ENCODE measurements at regions not wholly inside any gene's neighbourhood (a gene's known extent, or its start where the extent isn't known, plus 50 kb on each side); places are given as distances from the start of the nearest gene placed in this dataset.
"Not testable (repeated sequence)": the region's sequence is repeated elsewhere in the genome, so short reads cannot be mapped to it uniquely, and the experiment has no call there.

- TF ChIP-seq CTCF (conservative IDR thresholded peaks at IDR 0.05) = no peak
- H3K27ac ChIP-seq = no peak overlapping the region
Observed at GRCh38 chr12:72974954-72975555, 702.9 kb downstream of the TRHDE start.

GRCh38 chr12:72978999-72979398 is 706.8 kb downstream of the TRHDE start:
- H3K27ac ChIP-seq = no peak overlapping the region
- no peak for TF ChIP-seq CTCF (conservative IDR thresholded peaks at IDR 0.05)

DNA sequence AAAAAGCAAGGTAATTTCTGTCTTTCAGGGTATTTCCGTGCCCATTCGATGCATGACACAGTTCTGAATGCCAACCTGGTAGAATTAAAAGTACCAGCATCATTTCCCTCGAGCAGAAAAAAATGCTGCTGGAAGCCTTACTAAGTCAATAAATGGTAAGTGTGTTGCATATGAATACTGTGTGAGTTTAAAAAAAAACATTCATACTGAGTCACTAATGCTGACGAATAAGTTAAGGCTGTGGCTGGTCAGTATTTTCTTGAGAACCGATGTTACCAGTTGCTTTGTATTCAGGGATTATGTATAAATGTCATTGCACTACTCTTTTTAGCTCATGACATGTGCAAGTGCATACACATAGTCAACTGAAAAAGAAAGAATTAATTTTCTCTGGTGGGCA is 710.2 kb downstream of the TRHDE start:
- H3K27ac ChIP-seq = no peak overlapping the region
- no peak for TF ChIP-seq CTCF (conservative IDR thresholded peaks at IDR 0.05)

- no peak overlapping the region for H3K27ac ChIP-seq
- no peak for TF ChIP-seq CTCF (conservative IDR thresholded peaks at IDR 0.05)
Observed at GRCh38 chr12:72986963-72987362, 714.8 kb downstream of the TRHDE start.

DNA sequence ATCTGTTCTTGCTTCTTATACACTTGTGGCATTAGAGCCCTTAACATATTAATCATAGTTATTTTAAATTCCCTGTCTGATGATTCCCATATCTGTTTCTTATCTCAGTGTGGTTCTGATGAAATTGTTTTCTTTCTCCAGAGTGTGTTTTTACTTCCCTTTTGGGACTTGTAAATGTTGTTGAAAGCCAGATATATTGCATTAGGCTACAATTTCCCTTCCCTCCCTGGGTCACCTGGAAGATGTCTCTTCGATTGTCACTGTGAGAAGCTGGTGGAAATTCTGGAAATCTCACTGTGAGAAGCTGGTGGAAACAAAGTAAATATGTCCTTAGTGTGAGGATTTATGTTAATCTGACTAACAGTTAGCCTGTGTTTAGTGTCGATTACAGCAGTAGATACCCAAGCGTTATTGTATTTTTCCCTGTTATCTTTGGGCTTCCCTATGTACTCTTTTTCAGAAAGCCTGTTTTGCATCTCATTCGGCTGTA is 717.3 kb downstream of the TRHDE start:
- no peak overlapping the region for H3K27ac ChIP-seq

DNA sequence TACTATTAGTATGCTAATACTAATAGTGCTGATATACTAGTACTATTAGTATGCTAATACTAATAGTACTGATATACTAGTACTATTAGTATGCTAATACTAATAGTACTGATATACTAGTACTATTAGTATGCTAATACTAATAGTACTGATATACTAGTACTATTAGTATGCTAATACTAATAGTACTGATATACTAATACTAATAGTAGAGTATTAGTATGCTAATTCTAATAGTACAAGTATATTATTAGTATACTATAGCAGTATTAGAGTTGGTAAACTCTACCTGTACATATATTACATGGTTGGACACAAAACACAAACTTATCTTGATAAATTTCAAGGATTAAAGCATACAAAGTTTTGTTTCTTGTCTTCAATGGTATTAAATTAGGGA is 722.9 kb downstream of the TRHDE start:
- not testable (repeated sequence) for H3K27ac ChIP-seq

More for the DNA sequence above, 717.3 kb downstream of the TRHDE start:
- no peak for TF ChIP-seq CTCF (conservative IDR thresholded peaks at IDR 0.05)

DNA sequence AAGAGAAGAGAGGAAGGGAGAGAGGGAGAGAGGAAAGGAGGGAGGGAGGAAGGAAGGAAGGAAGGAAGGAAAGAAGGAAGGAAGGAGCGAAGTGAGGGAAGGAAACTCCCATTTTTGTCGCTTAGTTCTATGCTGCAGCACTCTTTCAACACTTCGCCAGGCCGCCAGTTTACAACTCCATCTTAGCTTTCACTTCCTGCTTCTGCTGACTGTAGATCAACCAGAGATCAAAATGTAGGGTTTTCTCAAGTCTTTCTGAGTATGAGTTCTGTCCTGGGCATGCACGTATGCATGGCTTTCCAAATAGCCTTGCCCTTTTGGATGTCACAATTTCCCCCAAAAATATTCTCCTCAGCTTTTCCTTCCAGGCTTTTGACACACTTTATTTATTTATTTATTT is 723.4 kb downstream of the TRHDE start:
- no peak for TF ChIP-seq CTCF (conservative IDR thresholded peaks at IDR 0.05)
- no peak overlapping the region for H3K27ac ChIP-seq

- H3K27ac ChIP-seq = not testable (repeated sequence)
Observed at GRCh38 chr12:73001806-73002205, 729.6 kb downstream of the TRHDE start.

GRCh38 chr12:73002504-73002903 is 730.3 kb downstream of the TRHDE start:
- H3K27ac ChIP-seq = not testable (repeated sequence)

GRCh38 chr12:73009138-73009834 is 737.1 kb downstream of the TRHDE start:
- not testable (repeated sequence) for H3K27ac ChIP-seq
